ENCODE measurements at regions not wholly inside any gene's neighbourhood (a gene's known extent, or its start where the extent isn't known, plus 50 kb on each side); places are given as distances from the start of the nearest gene placed in this dataset.

DNA sequence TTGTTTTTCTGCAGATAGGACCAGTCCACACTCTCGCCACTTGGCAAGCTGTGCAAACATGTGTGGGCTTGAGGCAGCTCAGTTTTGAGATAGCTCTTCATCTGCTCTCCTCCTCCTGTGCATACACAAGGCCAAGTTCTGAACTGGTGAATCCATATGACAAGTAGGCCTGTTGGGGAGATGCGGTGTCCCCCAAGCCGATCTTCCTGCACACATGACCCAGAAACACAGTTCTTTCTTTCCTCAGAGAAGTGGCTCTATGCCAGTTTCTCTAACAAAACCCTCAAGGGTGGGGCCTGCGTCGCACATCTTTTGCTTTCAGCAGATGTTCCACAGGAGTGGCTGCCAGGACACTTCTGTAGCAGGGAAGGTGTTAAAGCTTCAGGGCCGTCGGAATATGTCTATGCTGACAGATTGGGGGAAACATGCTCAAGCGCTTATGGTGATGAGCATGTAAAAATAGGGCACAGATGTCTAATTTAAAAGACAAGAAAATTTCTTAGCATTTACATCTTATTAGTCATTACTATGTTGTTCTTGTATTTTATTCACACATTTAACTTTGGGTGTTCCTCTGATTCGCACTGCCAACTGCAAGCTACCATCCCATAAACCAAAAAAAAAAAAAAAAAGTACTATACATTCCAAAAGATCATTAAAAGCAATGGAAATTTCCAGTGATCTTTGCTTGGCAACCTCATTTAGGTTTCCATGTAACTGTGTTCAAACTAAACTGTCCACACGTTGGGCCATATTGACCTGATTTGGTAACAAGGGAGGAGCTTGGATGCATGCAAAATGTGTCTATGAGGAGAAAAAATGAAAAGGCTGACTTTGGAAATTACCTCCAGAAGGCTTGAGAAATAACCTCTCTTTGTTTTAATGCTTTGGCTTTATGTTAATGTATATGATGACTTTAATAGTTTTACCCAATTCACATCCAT lies 1055.5 kb upstream of the KLHL29 start:
- TF ChIP-seq, protein P1, sequence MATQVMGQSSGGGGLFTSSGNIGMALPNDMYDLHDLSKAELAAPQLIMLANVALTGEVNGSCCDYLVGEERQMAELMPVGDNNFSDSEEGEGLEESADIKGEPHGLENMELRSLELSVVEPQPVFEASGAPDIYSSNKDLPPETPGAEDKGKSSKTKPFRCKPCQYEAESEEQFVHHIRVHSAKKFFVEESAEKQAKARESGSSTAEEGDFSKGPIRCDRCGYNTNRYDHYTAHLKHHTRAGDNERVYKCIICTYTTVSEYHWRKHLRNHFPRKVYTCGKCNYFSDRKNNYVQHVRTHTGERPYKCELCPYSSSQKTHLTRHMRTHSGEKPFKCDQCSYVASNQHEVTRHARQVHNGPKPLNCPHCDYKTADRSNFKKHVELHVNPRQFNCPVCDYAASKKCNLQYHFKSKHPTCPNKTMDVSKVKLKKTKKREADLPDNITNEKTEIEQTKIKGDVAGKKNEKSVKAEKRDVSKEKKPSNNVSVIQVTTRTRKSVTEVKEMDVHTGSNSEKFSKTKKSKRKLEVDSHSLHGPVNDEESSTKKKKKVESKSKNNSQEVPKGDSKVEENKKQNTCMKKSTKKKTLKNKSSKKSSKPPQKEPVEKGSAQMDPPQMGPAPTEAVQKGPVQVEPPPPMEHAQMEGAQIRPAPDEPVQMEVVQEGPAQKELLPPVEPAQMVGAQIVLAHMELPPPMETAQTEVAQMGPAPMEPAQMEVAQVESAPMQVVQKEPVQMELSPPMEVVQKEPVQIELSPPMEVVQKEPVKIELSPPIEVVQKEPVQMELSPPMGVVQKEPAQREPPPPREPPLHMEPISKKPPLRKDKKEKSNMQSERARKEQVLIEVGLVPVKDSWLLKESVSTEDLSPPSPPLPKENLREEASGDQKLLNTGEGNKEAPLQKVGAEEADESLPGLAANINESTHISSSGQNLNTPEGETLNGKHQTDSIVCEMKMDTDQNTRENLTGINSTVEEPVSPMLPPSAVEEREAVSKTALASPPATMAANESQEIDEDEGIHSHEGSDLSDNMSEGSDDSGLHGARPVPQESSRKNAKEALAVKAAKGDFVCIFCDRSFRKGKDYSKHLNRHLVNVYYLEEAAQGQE (IDR thresholded peaks at IDR 0.05; ENCODE audit: insufficient read depth in 1 of 2, low read depth in 2 of 2, low read length in 2 of 2): no peak
- no peak for TF ChIP-seq TAF1 (IDR thresholded peaks at IDR 0.05; ENCODE audit: borderline replicate concordance, insufficient read depth, low read length)
- no peak for TF ChIP-seq SIN3A (IDR thresholded peaks at IDR 0.05; ENCODE audit: borderline replicate concordance, insufficient read depth, low read length)

Measured in PFSK-1 (cell line).